K562 (cell line): ENCODE measurements at regions not wholly inside any gene's neighbourhood (a gene's known extent, or its start where the extent isn't known, plus 50 kb on each side); places are given as distances from the start of the nearest gene placed in this dataset.

Source experiments
- ATF6 ChIP-seq: sonication (generic); formaldehyde crosslinking; IDR thresholded peaks from 2 replicates; pipeline ENCODE4 v1.4.0; 2020; ENCODE audit warnings: mild to moderate bottlenecking, missing genetic modification reagents
- CHAMP1 ChIP-seq: fragments of 450-650 bp; IDR thresholded peaks from 2 replicates; pipeline ENCODE4 v1.6.1; 2016; ENCODE audit warnings: mild to moderate bottlenecking
- FOXM1 ChIP-seq, 2 experiments: fragments of 450-650 bp in 1 of 2; sonication (generic) in 1 of 2; formaldehyde crosslinking in 1 of 2; IDR thresholded peaks; 2 replicates each; pipeline versions ENCODE4 v1.6.1 to v1.9.0; 2017 to 2022; ENCODE audit warnings: low read depth in 2 of 2, mild to moderate bottlenecking in 2 of 2, missing genetic modification reagents in 1 of 2, moderate library complexity in 1 of 2
- HDAC1 ChIP-seq, 2 experiments: fragments of 450-650 bp; IDR thresholded peaks; 2 replicates each; pipeline ENCODE4 v1.6.1; 2016 to 2017; ENCODE audit warnings: inconsistent platforms in 1 of 2, mild to moderate bottlenecking in 1 of 2, moderate library complexity in 1 of 2
- HDAC2 ChIP-seq: fragments of 450-650 bp; IDR thresholded peaks from 2 replicates; pipeline ENCODE4 v1.6.1; 2016; ENCODE audit warnings: mild to moderate bottlenecking
- MTA2 ChIP-seq: fragments of 450-650 bp; IDR thresholded peaks from 2 replicates; pipeline ENCODE4 v1.6.1; 2016; ENCODE audit warnings: low read depth
- MXI1 ChIP-seq: IDR thresholded peaks from 2 replicates; pipeline ENCODE4 v1.6.1; 2011; ENCODE audit warnings: low read depth, mild to moderate bottlenecking, improper control_type of control experiment, low read length
- NCOA6 ChIP-seq: fragments of 450-650 bp; IDR thresholded peaks from 2 replicates; pipeline ENCODE4 v1.6.1; 2017; ENCODE audit warnings: mild to moderate bottlenecking
- RNF2 ChIP-seq: sonication (generic); IDR thresholded peaks from 2 replicates; pipeline ENCODE4 v1.6.1; 2016
- ZNF766 ChIP-seq: fragments of 200-800 bp; sonication (Bioruptor generic); conservative IDR thresholded peaks from 2 replicates; pipeline ENCODE4 v1.6.1; 2016; ENCODE audit warnings: missing genetic modification characterization, missing compliant biosample characterization

GRCh38 chr6:76330031-76330430, 257.6 kb upstream of the IMPG1 start (continued):
- TF ChIP-seq CHAMP1 (no peak), FOXM1 (IDR thresholded peaks at IDR 0.05; ENCODE audit: low read depth) (no peak), FOXM1 (CRISPR knock-in tag; IDR thresholded peaks at IDR 0.05; ENCODE audit: low read depth) (no peak), RNF2 (no peak), NCOA6 (no peak), HDAC1 (IDR thresholded peaks at IDR 0.05) (no peak), MXI1 (no peak), ZNF766 (CRISPR knock-in tag) (no peak), HDAC2 (no peak), ATF6 (no peak), MTA2 (no peak)
